Neural crest cell (in vitro differentiated cells): ENCODE measurements at regions not wholly inside any gene's neighbourhood (a gene's known extent, or its start where the extent isn't known, plus 50 kb on each side); places are given as distances from the start of the nearest gene placed in this dataset.

ENCODE experiments used
- DNase-seq: peaks from one replicate; pipeline ENCODE4 v3.0.0; 2021; ENCODE audit warnings: low read depth, mixed read lengths, low spot score
- H3K27ac Mint-ChIP-seq: one replicate; pipeline ENCODE4 v1.8.0; 2021; ENCODE audit warnings: mild to moderate bottlenecking, mixed read lengths; ENCODE audit not compliant: unreplicated experiment
- H3K27me3 Mint-ChIP-seq: 2 replicates; pipeline ENCODE4 v1.8.0; 2021; ENCODE audit warnings: low read depth, mild to moderate bottlenecking, mixed read lengths
- H3K36me3 Mint-ChIP-seq: 2 replicates; pipeline ENCODE4 v1.8.0; 2021; ENCODE audit warnings: low read depth, mild to moderate bottlenecking, mixed read lengths
- H3K4me1 Mint-ChIP-seq: 2 replicates; pipeline ENCODE4 v1.8.0; 2021; ENCODE audit warnings: mixed read lengths
- H3K4me3 Mint-ChIP-seq: one replicate; pipeline ENCODE4 v1.8.0; 2021; ENCODE audit warnings: mild to moderate bottlenecking, mixed read lengths
- H3K9me3 Mint-ChIP-seq: 2 replicates; pipeline ENCODE4 v1.8.0; 2021; ENCODE audit warnings: mixed read lengths
- CTCF ChIP-seq: fragments of 200-600 bp; sonication (generic); conservative IDR thresholded peaks from 2 replicates; pipeline ENCODE4 v1.5.0; 2021; ENCODE audit warnings: antibody characterized with exemption, mild to moderate bottlenecking

GRCh38 chr3:156620901-156621300 is 53.5 kb upstream of the TIPARP start:
- Mint-ChIP-seq H3K27me3 (no peaks in the 10 kb centered on the region), H3K27ac (no peak overlapping the region), H3K9me3 (no peaks in the 10 kb centered on the region), H3K4me1 (no peaks in the 10 kb centered on the region), H3K4me3 (no peak overlapping the region), H3K36me3 (no peaks in the 10 kb centered on the region)
- DNase-seq = no peak
- TF ChIP-seq CTCF = no peak

GRCh38 chr3:156620260-156620659 is 54.1 kb upstream of the TIPARP start:
- Mint-ChIP-seq H3K9me3 (no peaks in the 10 kb centered on the region), H3K27ac (no peak overlapping the region)

GRCh38 chr3:156619376-156619775 is 55.0 kb upstream of the TIPARP start:
- H3K27me3 Mint-ChIP-seq = no peaks in the 10 kb centered on the region
- no peak overlapping the region for H3K4me3 Mint-ChIP-seq
- TF ChIP-seq CTCF = no peak
- no peak overlapping the region for H3K27ac Mint-ChIP-seq
- H3K9me3 Mint-ChIP-seq = no peaks in the 10 kb centered on the region
- H3K36me3 Mint-ChIP-seq = no peaks in the 10 kb centered on the region
- no peak for DNase-seq
- no peaks in the 10 kb centered on the region for H3K4me1 Mint-ChIP-seq

More at GRCh38 chr3:156620260-156620659, 54.1 kb upstream of the TIPARP start:
- TF ChIP-seq CTCF = no peak
- Mint-ChIP-seq H3K4me3 (no peak overlapping the region), H3K27me3 (no peaks in the 10 kb centered on the region), H3K4me1 (no peaks in the 10 kb centered on the region), H3K36me3 (no peaks in the 10 kb centered on the region)
- DNase-seq = no peak

- H3K4me3 Mint-ChIP-seq = no peak overlapping the region
- H3K4me1 Mint-ChIP-seq = no peaks in the 10 kb centered on the region
- no peak for TF ChIP-seq CTCF
- H3K36me3 Mint-ChIP-seq = no peaks in the 10 kb centered on the region
- no peaks in the 10 kb centered on the region for H3K27me3 Mint-ChIP-seq
- no peaks in the 10 kb centered on the region for H3K9me3 Mint-ChIP-seq
- H3K27ac Mint-ChIP-seq = no peak overlapping the region
- DNase-seq = no peak
These were observed 56.6 kb upstream of the TIPARP start for GRCh38 chr3:156617781-156618180.

GRCh38 chr3:156617145-156617544 is 57.2 kb upstream of the TIPARP start:
- H3K9me3 Mint-ChIP-seq = no peaks in the 10 kb centered on the region
- H3K4me3 Mint-ChIP-seq = no peak overlapping the region
- H3K36me3 Mint-ChIP-seq = no peaks in the 10 kb centered on the region
- H3K27ac Mint-ChIP-seq = no peak overlapping the region
- no peak for DNase-seq
- no peaks in the 10 kb centered on the region for H3K4me1 Mint-ChIP-seq
- TF ChIP-seq CTCF = no peak
- H3K27me3 Mint-ChIP-seq = no peaks in the 10 kb centered on the region

GRCh38 chr3:156615592-156616173 is 58.7 kb upstream of the TIPARP start:
- H3K36me3 Mint-ChIP-seq = no peaks in the 10 kb centered on the region
- no peaks in the 10 kb centered on the region for H3K4me1 Mint-ChIP-seq
- no peak for TF ChIP-seq CTCF
- H3K27ac Mint-ChIP-seq = no peak overlapping the region
- no peaks in the 10 kb centered on the region for H3K27me3 Mint-ChIP-seq
- DNase-seq = no peak
- no peak overlapping the region for H3K4me3 Mint-ChIP-seq
- no peaks in the 10 kb centered on the region for H3K9me3 Mint-ChIP-seq
